ENCODE measurements at regions not wholly inside any gene's neighbourhood (a gene's known extent, or its start where the extent isn't known, plus 50 kb on each side); places are given as distances from the start of the nearest gene placed in this dataset.

- TF ChIP-seq CTCF (IDR thresholded peaks at IDR 0.05; ENCODE audit: low read depth, low read length): no peak
- TF ChIP-seq MAX (IDR thresholded peaks at IDR 0.05; ENCODE audit: low read depth, low read length): no peak
- TF ChIP-seq POLR2A (IDR thresholded peaks at IDR 0.05; ENCODE audit: extremely low read depth, insufficient read length): no peak
- TF ChIP-seq MYC (IDR thresholded peaks at IDR 0.05; ENCODE audit: low read depth, low read length): no peak
Measured at GRCh38 chr14:106501898-106502297, 975.5 kb downstream of the TMEM121 start.

All from NB4 (cell line).